NCI-H187 (cell line): ENCODE measurements at regions not wholly inside any gene's neighbourhood (a gene's known extent, or its start where the extent isn't known, plus 50 kb on each side); places are given as distances from the start of the nearest gene placed in this dataset.

Source experiments
- DNase-seq, 2 experiments: peaks; one replicate each; lab custom pipeline; 2025; lab: John Stamatoyannopoulos, UW

- DNase-seq, result no peak
Measured at GRCh38 chr12:16972923-16973770, 367.2 kb upstream of the LMO3 start.

- DNase-seq, result no peak
Measured at GRCh38 chr12:16962889-16963288, 356.9 kb upstream of the LMO3 start.

- DNase-seq, result no peak
Measured at GRCh38 chr12:16955083-16955657, 349.2 kb upstream of the LMO3 start.

- DNase-seq, result no peak
Measured at GRCh38 chr12:16949871-16950667, 344.1 kb upstream of the LMO3 start.

- no peak for DNase-seq
Measured at GRCh38 chr12:16949371-16949770, 343.4 kb upstream of the LMO3 start.

- no peak for DNase-seq
Measured at GRCh38 chr12:16946704-16947103, 340.7 kb upstream of the LMO3 start.

- DNase-seq, result peak in 1 of 2 experiments; percentile 2
Measured at GRCh38 chr12:16939871-16940306, 333.9 kb upstream of the LMO3 start.

GRCh38 chr12:16927259-16927658 lies 321.3 kb upstream of the LMO3 start:
- DNase-seq, result no peak

- no peak for DNase-seq
Measured at GRCh38 chr12:16920451-16920850, 314.5 kb upstream of the LMO3 start.

- no peak for DNase-seq
Measured at GRCh38 chr12:16919551-16919950, 313.6 kb upstream of the LMO3 start.

GRCh38 chr12:16914853-16915252 lies 308.9 kb upstream of the LMO3 start:
- DNase-seq, result no peak

- DNase-seq, result no peak
Measured at GRCh38 chr12:16913832-16914490, 308.0 kb upstream of the LMO3 start.

- no peak for DNase-seq
Measured at GRCh38 chr12:16901946-16902345, 296.0 kb upstream of the LMO3 start.

- no peak for DNase-seq
Measured at GRCh38 chr12:16893426-16893825, 287.5 kb upstream of the LMO3 start.

- DNase-seq, result no peak
Measured at GRCh38 chr12:16891673-16892072, 285.7 kb upstream of the LMO3 start.

- DNase-seq, result no peak
Measured at GRCh38 chr12:16884819-16885218, 278.9 kb upstream of the LMO3 start.

- DNase-seq, result no peak
Measured at GRCh38 chr12:16884056-16884455, 278.1 kb upstream of the LMO3 start.

GRCh38 chr12:16881986-16882570 lies 276.1 kb upstream of the LMO3 start:
- DNase-seq, result no peak

- DNase-seq, result peak; percentile 5 to 17
Measured at GRCh38 chr12:16880864-16881285, 274.9 kb upstream of the LMO3 start.

GRCh38 chr12:16870845-16871244 lies 264.9 kb upstream of the LMO3 start:
- DNase-seq, result no peak

- DNase-seq, result no peak
Measured at GRCh38 chr12:16863742-16864141, 257.8 kb upstream of the LMO3 start.

GRCh38 chr12:16857456-16857923 lies 251.5 kb upstream of the LMO3 start:
- no peak for DNase-seq
